G401 (cell line): ENCODE measurements at regions not wholly inside any gene's neighbourhood (a gene's known extent, or its start where the extent isn't known, plus 50 kb on each side); places are given as distances from the start of the nearest gene placed in this dataset.

Source experiments
- DNase-seq: peaks from one replicate; pipeline ENCODE4 v3.0.0-alpha.2; 2015; ENCODE audit warnings: low spot score
- in situ Hi-C: cut with HindIII; loops from 2 replicates; pipeline ENCODE4 v1.10.0; 2016; ENCODE audit warnings: low sequenced_read_pairs, mixed read lengths

DNA sequence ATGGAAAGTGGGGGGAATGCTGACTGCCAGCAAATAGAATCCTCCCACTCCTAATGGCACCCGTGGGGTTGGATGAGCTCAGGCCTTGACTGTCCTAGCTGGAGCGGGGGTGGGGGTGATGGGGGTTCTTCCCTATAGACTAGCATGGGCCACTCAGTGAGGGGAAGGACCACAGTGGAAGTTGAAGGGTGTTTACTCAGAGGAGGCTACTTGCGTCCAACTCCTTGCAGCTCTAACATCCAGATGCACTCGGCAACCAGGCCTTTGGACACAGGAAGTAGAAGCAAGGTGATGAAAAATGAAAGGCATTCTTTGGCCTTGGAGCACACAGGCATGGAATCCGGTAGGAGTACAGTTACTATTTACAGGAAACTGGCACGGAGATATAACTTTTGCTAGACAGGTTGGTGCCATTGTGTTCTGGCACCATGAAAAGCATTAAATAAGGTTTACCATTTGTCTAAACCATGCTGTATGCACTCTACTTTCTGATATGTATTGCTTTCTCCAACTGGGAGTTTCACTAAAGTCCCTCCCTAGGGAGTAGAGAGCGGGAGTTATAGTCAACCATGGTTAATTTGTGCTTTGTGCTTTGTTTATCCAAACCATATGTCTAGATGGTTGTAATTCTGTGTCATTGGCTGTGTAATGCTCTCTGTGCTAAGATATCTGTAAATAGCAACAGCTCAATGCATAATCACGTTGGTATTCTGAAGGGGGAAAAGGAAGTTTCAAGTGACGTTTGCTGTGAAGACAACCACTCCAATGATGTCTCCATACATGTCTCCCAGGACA, 125.3 kb downstream of the TSHZ3 start:
- no peak for DNase-seq
- in situ Hi-C loops: no loop called here

DNA sequence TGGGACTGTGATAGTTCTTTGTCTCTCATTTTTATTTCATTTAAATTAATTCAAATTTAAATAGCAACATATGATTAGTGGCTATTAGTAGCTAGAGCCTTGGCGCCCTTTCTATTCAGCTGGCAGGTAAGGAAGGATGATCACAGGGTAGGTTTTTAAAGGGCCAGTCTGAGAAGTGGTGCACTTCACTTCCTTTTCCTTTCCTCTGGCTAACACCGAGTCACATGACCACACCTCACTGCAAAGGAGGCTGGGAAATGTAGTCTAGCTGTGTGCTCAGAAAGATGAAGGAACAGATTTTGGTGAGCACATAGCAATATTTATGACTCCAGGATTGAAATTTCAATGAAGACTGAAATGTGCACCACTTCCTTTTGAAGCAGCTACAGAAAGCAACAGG, 128.7 kb downstream of the TSHZ3 start:
- DNase-seq: no peak
- in situ Hi-C loops: no loop called here

DNA sequence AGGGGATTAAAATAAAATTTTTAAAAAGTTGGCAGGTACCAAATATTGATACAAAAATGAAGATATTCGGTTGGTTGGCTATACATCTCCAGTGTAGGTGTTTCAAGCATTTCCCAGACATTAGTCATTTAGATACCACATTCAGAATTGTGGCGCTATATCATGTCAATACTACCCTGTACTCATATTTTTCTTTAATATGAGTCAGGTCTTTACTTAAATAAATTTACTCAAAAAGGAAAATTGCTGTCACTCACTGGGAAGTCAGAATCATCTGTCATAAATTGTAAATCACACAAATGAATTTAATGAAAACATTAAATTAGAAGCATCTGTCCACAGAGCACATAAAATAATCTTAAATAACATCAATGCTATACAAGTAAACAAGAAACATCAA, 134.2 kb downstream of the TSHZ3 start:
- in situ Hi-C loops: no loop called here
- no peak for DNase-seq

DNA sequence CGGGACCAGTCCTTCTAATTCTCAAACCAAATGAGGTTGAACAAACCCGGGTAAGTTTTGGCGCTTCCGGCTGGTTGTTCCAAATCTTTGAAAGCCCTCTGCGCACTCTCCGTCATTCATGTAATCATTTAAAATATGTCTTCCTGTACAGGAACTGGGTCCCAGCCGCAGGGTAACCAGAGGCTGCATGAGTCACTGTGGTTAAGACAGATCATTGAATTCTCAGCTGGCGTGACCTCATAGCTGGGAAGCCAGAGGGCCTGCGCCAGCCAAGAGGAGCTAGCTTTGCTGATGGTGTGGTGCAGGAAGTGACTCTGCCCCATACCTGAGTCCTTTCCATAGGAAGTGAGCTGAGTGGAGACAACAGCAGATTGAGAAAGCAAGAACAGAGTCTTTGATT, 135.2 kb downstream of the TSHZ3 start:
- in situ Hi-C loops: no loop called here
- DNase-seq: no peak

DNA sequence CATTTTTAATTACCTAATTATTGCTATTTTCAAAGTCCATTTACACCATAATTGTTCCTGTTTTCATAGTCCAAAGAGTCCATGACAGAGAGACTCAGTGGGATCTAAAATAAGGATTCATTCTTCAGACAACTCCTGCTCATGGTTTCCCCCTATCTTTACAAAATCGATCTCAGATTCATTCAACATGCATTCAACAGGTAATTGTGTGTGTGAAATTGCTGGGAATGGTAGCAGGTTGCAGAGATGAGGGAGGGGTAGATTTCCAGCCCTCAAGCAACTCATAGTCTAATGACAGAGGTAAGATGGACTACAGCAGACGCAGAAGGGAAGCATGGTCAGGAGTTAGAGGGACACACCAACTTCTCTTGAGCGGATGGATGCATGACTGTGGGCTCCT, 138.1 kb downstream of the TSHZ3 start:
- in situ Hi-C loops: no loop called here
- DNase-seq: no peak

DNA sequence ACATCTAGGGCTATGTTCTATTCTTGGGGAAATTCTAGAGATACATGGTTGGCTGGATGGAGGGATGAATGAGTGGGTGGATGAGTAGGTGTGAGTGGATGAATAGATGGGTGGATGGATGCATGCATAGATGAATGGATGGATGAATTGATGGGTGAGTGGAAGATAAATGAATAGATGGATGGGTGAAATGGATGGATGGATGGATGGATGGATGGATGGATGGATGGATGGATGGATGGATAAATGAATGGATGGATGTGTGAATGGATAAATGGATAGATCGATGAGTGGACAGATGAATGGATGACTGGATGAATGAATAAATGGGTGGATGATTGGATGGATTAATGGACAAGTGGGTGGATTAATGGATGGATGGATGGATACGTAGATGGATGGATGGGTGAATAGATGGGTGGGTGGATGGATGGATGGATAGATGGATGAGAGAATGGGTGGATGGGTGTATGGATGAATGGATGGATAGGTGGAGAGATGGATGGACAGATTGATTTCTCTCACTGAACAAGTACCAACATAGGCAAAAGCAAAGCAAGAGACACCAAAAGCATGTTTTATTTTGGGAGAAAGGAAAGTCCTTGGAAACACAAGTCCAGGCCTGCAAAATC, 143.2 kb downstream of the TSHZ3 start:
- in situ Hi-C loops: no loop called here
- no peak for DNase-seq

DNA sequence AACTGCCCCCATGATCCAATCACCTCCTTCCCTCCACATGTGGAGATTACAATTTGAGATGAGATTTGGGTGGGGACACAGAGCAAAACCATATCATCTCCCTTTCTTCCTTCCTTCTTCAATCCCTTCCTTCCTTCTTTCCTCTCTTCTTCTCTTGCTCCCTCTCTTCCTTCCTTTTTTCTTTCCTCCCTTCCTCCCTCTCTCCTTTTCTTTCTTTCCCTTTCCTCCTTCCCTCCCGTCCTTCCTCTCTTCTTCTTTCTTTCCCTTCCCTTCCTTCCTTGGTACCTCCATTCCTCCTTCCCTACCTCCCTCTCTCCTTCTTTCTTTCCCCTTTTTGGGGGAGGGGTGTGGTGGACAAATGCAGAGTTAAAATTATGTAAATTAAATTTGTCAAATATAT, 145.1 kb downstream of the TSHZ3 start:
- DNase-seq: no peak
- in situ Hi-C loops: no loop called here

DNA sequence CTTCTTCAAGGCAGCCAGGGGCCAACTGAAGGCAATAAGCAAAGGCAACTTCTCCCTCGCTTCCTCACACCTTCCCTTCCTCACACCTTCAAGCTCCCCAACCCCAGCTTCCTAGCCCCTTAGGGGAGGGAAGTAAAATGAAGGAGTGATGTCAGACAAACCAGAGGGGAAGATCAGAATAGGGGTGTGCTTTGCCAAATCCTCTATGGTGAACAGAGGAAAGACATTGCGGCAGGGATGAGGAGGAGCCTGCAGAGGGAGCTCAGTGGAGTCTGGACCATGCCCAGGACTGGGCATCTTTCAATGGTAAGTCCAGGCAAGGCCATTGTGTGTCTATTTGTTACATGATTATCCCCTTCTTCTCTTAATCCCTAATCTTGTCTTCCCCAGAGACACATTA, 164.0 kb downstream of the TSHZ3 start:
- DNase-seq: no peak
- in situ Hi-C loops: no loop called here

DNA sequence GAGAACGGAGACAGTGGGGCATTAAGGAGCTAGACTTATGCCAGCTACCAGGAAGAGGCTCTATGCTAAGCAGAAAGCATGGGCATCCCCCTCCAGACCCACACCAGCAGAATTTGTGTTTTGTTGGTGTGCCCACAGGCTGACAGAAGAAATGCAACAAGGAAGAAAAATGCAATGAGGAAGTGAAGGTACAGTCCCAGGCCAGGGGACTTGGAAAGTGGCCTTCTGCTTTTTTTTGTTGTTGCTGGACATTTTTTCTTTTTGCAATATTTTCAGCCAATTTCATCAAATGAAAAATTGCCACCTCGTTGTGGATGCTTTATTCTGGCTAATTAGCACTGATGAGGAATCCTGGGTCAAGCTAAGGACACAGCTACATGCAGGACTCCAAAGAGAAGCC, 167.7 kb downstream of the TSHZ3 start:
- in situ Hi-C loops: no loop called here
- DNase-seq: no peak

DNA sequence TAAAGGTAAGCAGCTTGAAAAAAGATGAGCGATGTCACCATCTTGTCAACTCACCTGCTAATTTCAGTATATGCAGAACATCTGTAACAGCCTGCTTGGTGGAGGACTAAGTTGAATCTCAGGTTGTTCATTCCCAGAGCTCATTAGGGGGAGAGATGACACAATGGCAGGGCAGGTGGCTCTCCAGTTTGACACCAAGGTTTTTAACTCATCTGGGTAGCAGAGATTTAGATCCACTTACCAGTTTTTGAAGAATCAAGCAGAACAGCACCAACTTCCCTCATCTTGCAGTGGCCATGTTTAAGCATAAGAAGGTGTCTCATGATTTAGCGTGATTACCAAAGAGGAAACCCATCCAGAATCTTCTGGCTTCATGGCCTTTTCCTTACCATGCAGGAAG, 168.3 kb downstream of the TSHZ3 start:
- in situ Hi-C loops: no loop called here
- no peak for DNase-seq

DNA sequence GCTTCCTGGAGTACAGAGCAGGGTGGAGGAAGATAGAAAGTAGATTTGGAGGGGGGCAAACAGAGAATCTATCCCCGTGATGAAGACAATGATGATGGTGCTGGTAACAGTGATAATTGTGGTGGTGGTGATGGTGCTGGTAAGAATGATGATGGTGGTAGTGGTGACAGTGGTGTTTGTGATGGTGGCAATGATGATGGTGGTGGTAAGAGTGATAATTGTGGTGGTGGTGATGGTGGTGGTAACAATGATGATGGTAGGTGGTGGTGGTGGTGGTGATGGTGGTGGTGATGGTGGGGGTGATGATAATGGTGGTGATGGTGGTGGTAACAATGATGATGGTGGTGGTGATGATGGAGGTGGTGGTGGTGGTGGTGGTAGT, 169.8 kb downstream of the TSHZ3 start:
- in situ Hi-C loops: no loop called here

DNA sequence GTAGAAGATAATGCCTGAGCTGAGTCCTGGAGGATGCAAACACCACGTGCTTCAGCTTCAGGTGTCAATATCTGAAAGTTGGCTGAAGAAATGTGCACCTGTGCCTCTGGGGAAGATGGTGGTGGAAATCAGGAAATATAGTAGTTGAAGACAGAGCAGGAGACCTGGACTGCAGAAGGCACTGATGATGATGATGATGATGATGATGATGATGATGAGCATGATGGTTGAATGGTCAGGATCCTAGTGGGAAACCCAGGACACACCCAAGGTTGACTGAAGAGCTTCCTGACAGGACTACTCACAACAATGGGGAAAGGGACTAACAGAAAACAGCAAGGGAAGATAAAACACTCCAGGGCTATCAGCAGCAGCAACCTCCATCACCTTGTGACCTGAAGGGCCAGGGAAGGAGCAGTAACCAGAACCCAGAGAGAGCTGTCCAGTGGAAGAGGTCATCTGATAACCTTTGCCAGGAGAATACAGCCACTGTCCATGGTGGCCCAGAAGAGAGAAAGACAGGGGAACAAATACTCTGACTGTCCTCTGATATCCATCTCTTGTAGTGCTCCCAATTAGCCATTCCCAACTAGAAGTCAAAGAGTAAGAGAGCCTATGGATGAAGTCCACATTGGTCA, 170.3 kb downstream of the TSHZ3 start:
- in situ Hi-C loops: no loop called here
- no peak for DNase-seq

More for the DNA sequence above, 169.8 kb downstream of the TSHZ3 start:
- no peak for DNase-seq

DNA sequence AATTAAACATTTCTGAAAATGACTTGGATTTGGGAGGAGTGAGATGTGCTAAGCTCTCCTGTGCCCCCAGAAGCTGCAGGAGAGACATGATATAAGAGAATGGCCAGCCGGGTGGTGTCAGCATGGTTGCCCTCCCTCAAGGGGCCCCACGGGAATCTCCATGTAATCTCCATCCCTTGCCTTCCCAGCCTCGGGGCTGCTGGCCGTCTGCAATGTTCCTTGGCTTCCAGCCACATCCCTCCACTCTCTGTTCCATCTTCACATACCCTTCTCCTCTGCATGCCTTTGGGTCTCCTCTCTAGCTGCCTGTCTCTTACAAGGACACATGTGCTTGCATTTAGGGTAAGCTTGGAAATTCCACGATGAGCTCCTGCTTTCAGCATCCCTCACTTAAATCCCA, 172.0 kb downstream of the TSHZ3 start:
- in situ Hi-C loops: no loop called here
- no peak for DNase-seq

DNA sequence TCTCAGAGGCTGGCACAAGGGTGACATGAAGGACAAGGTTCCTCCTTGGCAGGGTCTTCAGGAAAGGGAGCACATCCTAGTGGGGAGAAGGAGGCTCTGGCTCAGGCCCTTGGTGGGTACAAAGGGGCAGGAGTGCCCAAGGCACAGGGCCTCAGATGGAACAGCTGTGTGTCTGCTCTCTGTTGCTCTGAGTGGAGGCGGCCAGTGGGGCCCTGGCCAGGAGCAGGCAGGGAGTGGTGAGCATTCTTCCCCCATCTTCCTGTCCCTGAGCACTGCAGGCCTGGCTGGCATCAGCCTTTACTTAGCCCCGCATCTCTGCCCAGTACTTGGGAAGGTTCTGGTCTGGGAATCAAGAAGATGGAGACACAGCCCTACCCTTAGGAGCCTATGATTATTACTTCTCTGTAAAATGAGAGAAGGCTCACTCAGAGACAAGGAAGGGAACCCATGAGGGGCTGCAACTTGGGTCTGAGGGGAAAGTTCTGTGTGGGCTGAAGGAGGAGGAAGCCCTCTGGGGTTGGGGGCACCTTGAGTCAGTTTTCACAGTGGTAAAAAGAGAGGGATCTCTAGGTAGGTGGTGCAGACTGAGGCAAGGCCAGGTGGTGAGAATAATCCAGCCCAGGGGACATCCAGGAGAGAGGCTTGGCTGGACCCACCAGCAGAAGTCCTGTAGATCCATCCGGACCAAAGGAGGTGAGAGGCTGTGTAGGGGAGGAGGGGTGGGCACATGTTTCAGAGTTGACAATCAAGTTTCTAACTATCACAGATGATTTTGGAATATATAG, 173.5 kb downstream of the TSHZ3 start:
- in situ Hi-C loops: no loop called here

DNA sequence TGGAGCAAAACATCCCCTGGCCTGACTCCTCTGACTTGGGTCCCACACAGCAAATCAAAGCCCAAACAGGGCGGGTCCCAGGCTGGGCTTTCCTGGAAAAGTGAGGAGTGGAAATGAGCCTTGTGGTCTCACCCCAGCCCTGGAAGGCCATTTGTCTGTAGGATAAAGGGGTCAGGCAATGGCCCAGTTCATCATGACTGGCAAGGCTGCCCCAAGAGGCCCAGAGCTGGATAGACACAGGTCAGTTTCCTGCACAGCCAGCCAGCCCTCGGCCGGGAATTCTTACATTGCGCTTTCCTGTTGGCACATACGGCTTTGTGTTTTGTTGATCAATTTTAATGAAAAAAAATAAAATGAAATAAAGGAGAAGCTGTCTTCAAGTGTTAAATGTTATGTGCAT, 174.3 kb downstream of the TSHZ3 start:
- in situ Hi-C loops: no loop called here
- DNase-seq: no peak

More for the DNA sequence above, 173.5 kb downstream of the TSHZ3 start:
- DNase-seq: no peak

DNA sequence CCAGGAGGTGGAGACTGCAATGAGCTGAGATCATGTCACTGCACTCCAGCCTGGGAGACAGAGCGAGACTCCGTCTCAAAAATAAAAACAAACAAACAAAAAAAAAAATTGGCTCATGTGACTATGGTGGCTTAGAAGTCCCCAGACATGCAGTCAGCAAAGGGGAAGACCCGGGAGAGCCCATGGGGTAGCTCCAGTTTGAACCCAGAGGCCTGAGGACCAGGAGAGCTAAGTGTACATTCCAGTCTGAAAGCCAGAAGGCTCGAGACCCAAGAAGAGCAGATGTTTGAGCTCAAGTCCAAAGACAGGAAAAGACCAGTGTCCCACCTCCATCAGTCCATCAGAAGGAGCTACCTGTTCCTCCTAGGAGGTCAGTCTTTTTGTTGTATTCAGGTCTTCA, 175.2 kb downstream of the TSHZ3 start:
- in situ Hi-C loops: no loop called here
- no peak for DNase-seq

DNA sequence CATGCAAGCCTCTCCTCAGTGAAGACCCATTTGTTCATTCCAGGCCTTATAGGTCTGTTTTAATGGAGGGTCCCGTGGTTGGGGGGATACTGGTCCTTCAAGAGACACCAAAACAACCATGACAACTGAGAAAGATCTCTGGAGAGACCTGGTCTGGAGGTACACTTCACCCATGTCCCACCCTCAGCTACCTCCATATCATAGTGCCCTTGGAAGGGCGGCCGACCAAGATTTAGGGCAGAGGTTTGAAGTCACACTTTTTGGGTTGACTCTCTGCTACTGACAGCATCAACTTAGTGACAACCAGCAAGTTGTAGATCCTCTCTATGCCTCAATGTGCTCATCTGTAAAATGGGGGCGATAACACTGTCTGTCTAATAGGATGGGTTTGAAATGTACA, 177.3 kb downstream of the TSHZ3 start:
- in situ Hi-C loops: no loop called here
- no peak for DNase-seq

DNA sequence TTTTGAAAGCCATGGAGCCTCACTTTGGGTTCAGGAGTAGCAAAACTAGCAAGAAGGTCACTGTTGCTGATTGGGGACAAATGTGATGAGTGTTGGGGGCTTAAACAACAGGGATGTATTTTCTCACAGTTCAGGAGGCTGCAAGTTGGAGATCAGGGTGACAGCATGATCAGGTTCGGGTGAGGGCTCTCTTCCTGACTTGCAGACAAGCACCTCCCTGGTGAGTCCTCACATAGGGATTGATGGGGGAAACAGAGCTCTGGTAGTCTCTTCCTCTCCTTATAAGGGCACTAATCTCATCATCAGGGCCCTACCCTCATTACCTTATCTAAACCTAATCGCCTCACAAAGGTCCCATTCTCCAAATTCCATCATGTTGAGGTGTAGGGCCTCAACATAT, 179.2 kb downstream of the TSHZ3 start:
- DNase-seq: no peak
- in situ Hi-C loops: no loop called here

DNA sequence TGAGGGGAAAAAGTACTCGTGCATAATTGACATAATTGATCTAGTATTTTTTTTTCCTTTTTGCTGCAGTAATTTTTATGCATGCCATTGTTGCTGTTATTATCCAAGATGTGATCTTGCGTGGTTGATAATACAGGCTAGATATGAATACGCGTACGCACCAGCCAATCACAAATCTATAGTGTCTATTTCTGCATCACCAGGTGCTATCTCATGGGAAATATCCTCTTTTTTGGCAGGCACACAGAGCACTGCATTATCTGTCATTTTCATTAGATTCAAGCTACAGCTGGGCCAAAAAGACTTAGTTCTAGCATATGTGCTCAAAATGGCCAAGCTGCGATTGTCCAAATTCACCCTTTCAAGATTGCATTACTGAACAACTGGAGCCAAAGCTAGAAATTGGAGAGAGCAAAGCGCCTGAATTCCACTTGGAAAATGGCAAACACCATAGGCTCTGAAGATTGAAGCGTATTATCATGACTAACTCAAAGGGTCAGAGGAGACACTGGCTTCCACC, 181.1 kb downstream of the TSHZ3 start:
- in situ Hi-C loops: no loop called here
- DNase-seq: no peak

DNA sequence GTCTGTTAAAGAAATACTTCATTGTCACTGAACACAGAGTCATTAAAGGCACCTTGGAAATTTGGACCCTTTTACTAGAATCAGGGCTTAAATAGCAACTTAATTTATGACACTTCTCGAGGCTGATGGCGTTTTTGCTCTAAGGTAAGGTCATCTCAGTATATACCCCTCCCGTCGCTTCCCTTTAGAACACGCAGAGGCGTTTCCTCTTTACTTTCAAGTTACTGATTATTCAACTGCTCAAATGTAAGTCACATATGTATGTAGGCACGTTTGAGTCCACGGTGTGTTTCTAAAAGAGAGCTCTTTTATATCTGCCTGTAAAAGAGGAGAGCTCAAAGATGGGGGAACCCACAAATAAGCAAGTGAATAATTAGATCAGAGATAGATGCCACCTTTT, 181.5 kb downstream of the TSHZ3 start:
- in situ Hi-C loops: no loop called here
- no peak for DNase-seq
